Trophoblast cell (in vitro differentiated cells and primary cell): ENCODE measurements at regions not wholly inside any gene's neighbourhood (a gene's known extent, or its start where the extent isn't known, plus 50 kb on each side); places are given as distances from the start of the nearest gene placed in this dataset.

Experiments used
- DNase-seq, 2 donors: peaks; one replicate each; pipeline ENCODE4 v3.0.0-alpha.2; 2016
- H2AFZ ChIP-seq: 2 replicates; pipeline ENCODE4 v1.6.1; 2013; ENCODE audit warnings: low read length, moderate library complexity, mild to moderate bottlenecking; ENCODE audit not compliant: insufficient read depth, poor library complexity
- H2AK5ac ChIP-seq: 2 replicates; pipeline ENCODE4 v1.6.1; 2013; ENCODE audit warnings: mild to moderate bottlenecking, low read length
- H2BK120ac ChIP-seq: 2 replicates; pipeline ENCODE4 v1.6.1; 2013; ENCODE audit warnings: low read length, mild to moderate bottlenecking, moderate library complexity; ENCODE audit not compliant: insufficient read depth, poor library complexity
- H2BK12ac ChIP-seq: 2 replicates; pipeline ENCODE4 v1.6.1; 2013; ENCODE audit warnings: mild to moderate bottlenecking, low read length, moderate library complexity
- H2BK5ac ChIP-seq: 2 replicates; pipeline ENCODE4 v1.6.1; 2013; ENCODE audit warnings: low read length, low read depth, moderate library complexity, mild to moderate bottlenecking; ENCODE audit not compliant: poor library complexity
- H3K14ac ChIP-seq: 2 replicates; pipeline ENCODE4 v1.6.1; 2013; ENCODE audit warnings: mild to moderate bottlenecking, low read length
- H3K18ac ChIP-seq: 2 replicates; pipeline ENCODE4 v1.6.1; 2013; ENCODE audit warnings: mild to moderate bottlenecking, low read length
- H3K23ac ChIP-seq: 2 replicates; pipeline ENCODE4 v1.6.1; 2013; ENCODE audit warnings: low read length
- H3K27ac ChIP-seq: 2 replicates; pipeline ENCODE4 v1.5.1; 2013; ENCODE audit warnings: low read depth, mild to moderate bottlenecking, inconsistent platforms, low read length, moderate library complexity
- H3K27me3 ChIP-seq: 2 replicates; pipeline ENCODE4 v1.6.1; 2013; ENCODE audit warnings: inconsistent platforms, mild to moderate bottlenecking, low read length, moderate library complexity; ENCODE audit not compliant: insufficient read depth
- H3K36me3 ChIP-seq, 2 experiments: 1 replicate in 1 of 2; 2 replicates in 1 of 2; pipeline ENCODE4 v1.6.1; 2013; ENCODE audit warnings: low read length in 2 of 2, mild to moderate bottlenecking in 2 of 2, moderate library complexity in 1 of 2; ENCODE audit not compliant: insufficient read depth in 2 of 2, control insufficient read depth in 1 of 2
- H3K4ac ChIP-seq: 2 replicates; pipeline ENCODE4 v1.6.1; 2013; ENCODE audit warnings: low read depth, mild to moderate bottlenecking, low read length, moderate library complexity
- H3K4me1 ChIP-seq, 2 experiments: 1 replicate in 1 of 2; 2 replicates in 1 of 2; pipeline ENCODE4 v1.6.1; 2013; ENCODE audit warnings: low read length in 2 of 2, mild to moderate bottlenecking in 2 of 2, moderate library complexity in 1 of 2; ENCODE audit not compliant: insufficient read depth in 2 of 2, control insufficient read depth in 1 of 2
- H3K4me2 ChIP-seq: 2 replicates; pipeline ENCODE4 v1.6.1; 2013; ENCODE audit warnings: inconsistent platforms, mild to moderate bottlenecking, low read length, moderate library complexity
- H3K4me3 ChIP-seq: 2 replicates; pipeline ENCODE4 v1.5.1; 2013; ENCODE audit warnings: mild to moderate bottlenecking, low read depth, low read length, inconsistent platforms
- H3K79me1 ChIP-seq: one replicate; pipeline ENCODE4 v1.6.1; 2013; ENCODE audit warnings: low read length
- H3K79me2 ChIP-seq: 2 replicates; pipeline ENCODE4 v1.6.1; 2013; ENCODE audit warnings: low read length, mild to moderate bottlenecking; ENCODE audit not compliant: control insufficient read depth, insufficient read depth, poor library complexity
- H3K9ac ChIP-seq: 2 replicates; pipeline ENCODE4 v1.6.1; 2013; ENCODE audit warnings: mild to moderate bottlenecking, low read length
- H3K9me3 ChIP-seq: 2 replicates; pipeline ENCODE4 v1.6.1; 2013; ENCODE audit warnings: low read depth, mild to moderate bottlenecking, control low read depth, inconsistent platforms, low read length; ENCODE audit not compliant: insufficient read depth
- H4K12ac ChIP-seq: 2 replicates; pipeline ENCODE4 v1.6.1; 2013; ENCODE audit warnings: low read depth, mild to moderate bottlenecking, low read length, moderate library complexity
- H4K8ac ChIP-seq: 2 replicates; pipeline ENCODE4 v1.6.1; 2013; ENCODE audit warnings: low read depth, mild to moderate bottlenecking, low read length, moderate library complexity
- H4K91ac ChIP-seq: one replicate; pipeline ENCODE4 v1.6.1; 2013; ENCODE audit warnings: low read depth, mild to moderate bottlenecking, low read length, moderate library complexity
- WGBS: extraction: QIAGEN DNeasy Blood & Tissue Kit; methylation state at CpG from one replicate; pipeline ENCODE4 v1.1.7; 2013; ENCODE audit warnings: missing lambda C conversion rate; ENCODE audit not compliant: insufficient read length, insufficient coverage; ENCODE audit errors: extremely low coverage; 5-methylcytosine and 5-hydroxymethylcytosine counted together

GRCh38 chr5:127133071-127133470 lies 59.8 kb upstream of the C5orf63 start:
- no peak overlapping the region for H4K91ac ChIP-seq
- H3K36me3 ChIP-seq = no peaks in the 10 kb centered on the region
- WGBS = no CpG with 5 or more reads among the region's 3 CpGs
- no peak overlapping the region for H3K18ac ChIP-seq
- H3K4me2 ChIP-seq = no peak overlapping the region
- no peak overlapping the region for H3K23ac ChIP-seq
- H2BK120ac ChIP-seq = no peak overlapping the region
- no peak for DNase-seq
- H3K4me1 ChIP-seq = no peaks in the 10 kb centered on the region
- no peak overlapping the region for H2BK5ac ChIP-seq
- peaks cover 3% of the 10 kb centered on the region for H3K27me3 ChIP-seq
- H2AK5ac ChIP-seq = no peak overlapping the region
- H3K14ac ChIP-seq = no peak overlapping the region
- no peak overlapping the region for H3K4me3 ChIP-seq
- no peak overlapping the region for H3K9ac ChIP-seq
- H2BK12ac ChIP-seq = no peak overlapping the region
- no peak overlapping the region for H4K12ac ChIP-seq
- H2AFZ ChIP-seq = no peak overlapping the region
- H3K4ac ChIP-seq = no peak overlapping the region
- H4K8ac ChIP-seq = no peak overlapping the region
- no peak overlapping the region for H3K27ac ChIP-seq
- H3K79me1 ChIP-seq = no peaks in the 10 kb centered on the region
- no peaks in the 10 kb centered on the region for H3K9me3 ChIP-seq
- H3K79me2 ChIP-seq = no peaks in the 10 kb centered on the region

GRCh38 chr5:127136908-127137307 lies 63.6 kb upstream of the C5orf63 start:
- no peak overlapping the region for H2BK5ac ChIP-seq
- H3K4ac ChIP-seq = no peak overlapping the region
- no peak overlapping the region for H2BK120ac ChIP-seq
- no peak overlapping the region for H2AK5ac ChIP-seq
- H2AFZ ChIP-seq = no peak overlapping the region
- H3K79me2 ChIP-seq = no peaks in the 10 kb centered on the region
- DNase-seq = no peak
- no peak overlapping the region for H3K23ac ChIP-seq
- H3K4me1 ChIP-seq = no peaks in the 10 kb centered on the region
- no peak overlapping the region for H4K91ac ChIP-seq
- no peak overlapping the region for H3K14ac ChIP-seq
- peaks cover 3% of the 10 kb centered on the region for H3K27me3 ChIP-seq
- no CpG with 5 or more reads among the region's 3 CpGs for WGBS
- no peak overlapping the region for H4K8ac ChIP-seq
- H3K9me3 ChIP-seq = no peaks in the 10 kb centered on the region
- H3K9ac ChIP-seq = no peak overlapping the region
- H3K27ac ChIP-seq = no peak overlapping the region
- H3K36me3 ChIP-seq = no peaks in the 10 kb centered on the region
- H3K4me2 ChIP-seq = no peak overlapping the region
- no peak overlapping the region for H4K12ac ChIP-seq
- H2BK12ac ChIP-seq = no peak overlapping the region
- H3K18ac ChIP-seq = no peak overlapping the region
- H3K79me1 ChIP-seq = no peaks in the 10 kb centered on the region
- no peak overlapping the region for H3K4me3 ChIP-seq

- no CpG with 5 or more reads among the region's 13 CpGs for WGBS
- no peaks in the 10 kb centered on the region for H3K9me3 ChIP-seq
- H3K79me2 ChIP-seq = no peaks in the 10 kb centered on the region
- no peak overlapping the region for H4K12ac ChIP-seq
- H3K4me3 ChIP-seq = no peak overlapping the region
- no peak overlapping the region for H2BK5ac ChIP-seq
- H3K9ac ChIP-seq = no peak overlapping the region
- no peak overlapping the region for H4K91ac ChIP-seq
- no peak overlapping the region for H3K14ac ChIP-seq
- no peak overlapping the region for H2AFZ ChIP-seq
- H3K4me1 ChIP-seq = no peaks in the 10 kb centered on the region
- H2AK5ac ChIP-seq = no peak overlapping the region
- no peak overlapping the region for H4K8ac ChIP-seq
- no peak overlapping the region for H2BK12ac ChIP-seq
- no peaks in the 10 kb centered on the region for H3K27me3 ChIP-seq
- H3K27ac ChIP-seq = no peak overlapping the region
- no peak for DNase-seq
- no peak overlapping the region for H2BK120ac ChIP-seq
- H3K23ac ChIP-seq = no peak overlapping the region
- H3K4me2 ChIP-seq = no peak overlapping the region
- H3K79me1 ChIP-seq = no peaks in the 10 kb centered on the region
- no peaks in the 10 kb centered on the region for H3K36me3 ChIP-seq
- H3K18ac ChIP-seq = no peak overlapping the region
- no peak overlapping the region for H3K4ac ChIP-seq
These were observed 70.4 kb upstream of the C5orf63 start for GRCh38 chr5:127143722-127144121.

- H3K9me3 ChIP-seq = no peaks in the 10 kb centered on the region
- no peak overlapping the region for H3K27ac ChIP-seq
- H3K9ac ChIP-seq = no peak overlapping the region
These were observed 79.7 kb upstream of the C5orf63 start for GRCh38 chr5:127153031-127153430.

More at GRCh38 chr5:127153031-127153430, 79.7 kb upstream of the C5orf63 start:
- WGBS = no CpG with 5 or more reads among the region's 2 CpGs
- H4K12ac ChIP-seq = no peak overlapping the region
- H4K8ac ChIP-seq = no peak overlapping the region
- H3K23ac ChIP-seq = no peak overlapping the region
- H3K14ac ChIP-seq = no peak overlapping the region
- DNase-seq = no peak
- H3K79me2 ChIP-seq = no peaks in the 10 kb centered on the region
- no peaks in the 10 kb centered on the region for H3K36me3 ChIP-seq
- H4K91ac ChIP-seq = no peak overlapping the region
- H2AFZ ChIP-seq = no peak overlapping the region
- no peaks in the 10 kb centered on the region for H3K27me3 ChIP-seq
- no peak overlapping the region for H2BK120ac ChIP-seq
- no peaks in the 10 kb centered on the region for H3K4me1 ChIP-seq
- H2AK5ac ChIP-seq = no peak overlapping the region
- no peak overlapping the region for H3K4me2 ChIP-seq
- H3K4ac ChIP-seq = no peak overlapping the region
- H3K4me3 ChIP-seq = no peak overlapping the region
- H2BK5ac ChIP-seq = no peak overlapping the region
- no peak overlapping the region for H3K18ac ChIP-seq
- no peak overlapping the region for H2BK12ac ChIP-seq
- no peaks in the 10 kb centered on the region for H3K79me1 ChIP-seq
